HT1080 (cell line): ENCODE measurements at regions not wholly inside any gene's neighbourhood (a gene's known extent, or its start where the extent isn't known, plus 50 kb on each side); places are given as distances from the start of the nearest gene placed in this dataset.
"Not testable (repeated sequence)": the region's sequence is repeated elsewhere in the genome, so short reads cannot be mapped to it uniquely, and the experiment has no call there.

Experiments
- DNase-seq: peaks from one replicate; pipeline ENCODE4 v3.0.0-alpha.2; 2015; ENCODE audit warnings: low read depth

- no peak for DNase-seq
Measured at GRCh38 chrX:30008031-30008430, 207.3 kb upstream of the MAGEB2 start.

DNA sequence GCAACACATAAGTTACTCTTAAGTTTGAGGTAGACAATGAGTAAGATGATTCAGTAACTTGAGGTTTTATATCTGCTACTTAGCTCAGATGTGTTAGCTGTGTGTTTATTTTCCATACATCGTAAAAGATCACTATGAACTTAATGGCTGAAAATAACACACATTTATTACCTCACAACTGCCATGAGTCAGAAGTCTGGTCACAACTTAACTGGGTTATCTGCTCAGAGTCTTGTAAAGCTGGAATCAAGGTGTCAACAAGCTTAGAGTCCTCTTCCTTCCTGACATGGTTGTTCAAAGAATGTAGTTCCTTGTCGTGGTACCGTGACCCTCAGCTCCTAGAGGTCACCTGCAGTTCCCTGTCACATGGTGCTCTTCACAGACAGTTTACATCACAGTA is 204.9 kb upstream of the MAGEB2 start:
- DNase-seq, result no peak

GRCh38 chrX:30015440-30015839 is 199.9 kb upstream of the MAGEB2 start:
- no peak for DNase-seq

GRCh38 chrX:30027636-30028035 is 187.7 kb upstream of the MAGEB2 start:
- DNase-seq, result no peak

DNA sequence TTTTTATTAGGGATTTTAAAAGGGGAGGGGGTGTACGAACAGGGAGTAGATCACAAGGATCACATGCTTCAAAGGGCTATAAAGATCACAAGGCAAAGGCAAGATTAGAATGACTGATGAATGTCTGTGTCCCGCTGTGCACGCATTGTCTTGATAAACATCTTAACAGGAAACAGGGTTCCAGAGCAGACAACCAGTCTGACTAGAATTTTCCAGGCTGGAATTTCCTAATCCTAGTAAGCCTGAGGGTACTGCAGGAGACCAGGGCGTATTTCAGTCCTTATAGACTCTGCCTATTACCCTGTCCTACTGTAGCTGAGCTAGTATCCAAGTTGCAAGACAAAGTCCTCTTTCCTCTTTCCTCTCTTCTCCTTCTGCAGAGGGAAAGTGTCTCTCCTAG is 179.0 kb upstream of the MAGEB2 start:
- not testable (repeated sequence) for DNase-seq

DNA sequence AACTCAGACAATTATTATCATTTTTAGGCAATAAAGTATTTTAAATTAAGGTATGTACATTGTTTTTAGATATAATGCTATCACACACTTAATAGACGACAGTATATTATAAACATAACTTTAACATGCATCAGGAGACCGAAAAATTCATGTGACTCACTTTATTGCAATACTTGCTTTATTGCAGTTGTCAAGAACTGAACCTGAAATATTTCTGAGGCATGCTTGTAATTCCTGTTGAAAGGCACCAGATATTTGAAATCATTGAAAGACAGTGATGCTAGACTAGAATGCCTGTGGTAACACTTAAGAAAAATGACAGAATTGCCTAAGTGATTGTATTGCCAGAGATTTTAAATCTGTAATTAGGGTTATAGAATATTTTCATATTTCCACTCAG is 175.6 kb upstream of the MAGEB2 start:
- DNase-seq, result no peak

DNA sequence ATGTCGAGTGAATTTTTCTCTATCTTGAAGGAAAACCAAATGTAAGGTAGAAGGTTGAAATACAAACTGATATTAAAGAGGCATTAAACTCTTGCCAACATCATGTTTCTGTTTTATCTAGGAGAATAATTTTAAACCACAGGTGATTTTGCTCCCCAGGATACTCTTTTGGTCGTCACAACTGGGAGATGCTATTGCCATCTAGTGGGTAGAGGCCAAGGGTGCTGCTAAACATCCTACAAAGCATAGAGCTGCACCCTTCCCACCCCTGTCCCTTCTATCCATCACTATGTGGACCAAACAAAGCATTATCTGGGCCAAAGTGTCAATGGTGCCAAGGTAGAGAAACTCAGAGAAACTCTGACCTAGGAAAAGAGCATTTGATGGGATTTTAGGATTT is 154.6 kb upstream of the MAGEB2 start:
- DNase-seq, result peak; percentile 10

GRCh38 chrX:30065226-30065625 is 150.1 kb upstream of the MAGEB2 start:
- DNase-seq, result no peak

GRCh38 chrX:30067677-30068076 is 147.7 kb upstream of the MAGEB2 start:
- DNase-seq, result no peak

- DNase-seq, result no peak
Measured at GRCh38 chrX:30085571-30085970, 129.8 kb upstream of the MAGEB2 start.

GRCh38 chrX:30111431-30111830 is 103.9 kb upstream of the MAGEB2 start:
- DNase-seq, result no peak

DNA sequence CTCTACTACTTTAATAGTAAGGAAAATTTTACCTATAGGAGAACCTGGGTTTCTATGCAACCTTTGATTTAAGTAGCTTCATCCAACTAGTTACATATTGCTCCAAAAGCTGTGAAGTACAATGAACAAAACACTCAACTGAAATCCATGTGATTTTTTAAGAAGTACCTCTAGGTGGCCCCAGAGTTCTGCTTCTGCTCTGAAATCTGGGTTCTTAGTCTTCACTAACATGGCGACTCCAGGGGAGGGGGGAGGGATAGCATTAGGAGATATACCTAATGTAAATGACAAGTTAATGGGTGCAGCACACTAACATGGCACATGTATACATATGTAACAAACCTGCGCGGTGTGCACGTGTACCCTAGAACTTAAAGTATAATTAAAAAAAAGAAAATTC is 73.4 kb upstream of the MAGEB2 start:
- DNase-seq, result peak; percentile 51

GRCh38 chrX:30144221-30144620 is 71.1 kb upstream of the MAGEB2 start:
- DNase-seq, result no peak

- no peak for DNase-seq
Measured at GRCh38 chrX:30144971-30145731, 70.2 kb upstream of the MAGEB2 start.

- DNase-seq, result no peak
Measured at GRCh38 chrX:30147996-30148643, 67.2 kb upstream of the MAGEB2 start.

DNA sequence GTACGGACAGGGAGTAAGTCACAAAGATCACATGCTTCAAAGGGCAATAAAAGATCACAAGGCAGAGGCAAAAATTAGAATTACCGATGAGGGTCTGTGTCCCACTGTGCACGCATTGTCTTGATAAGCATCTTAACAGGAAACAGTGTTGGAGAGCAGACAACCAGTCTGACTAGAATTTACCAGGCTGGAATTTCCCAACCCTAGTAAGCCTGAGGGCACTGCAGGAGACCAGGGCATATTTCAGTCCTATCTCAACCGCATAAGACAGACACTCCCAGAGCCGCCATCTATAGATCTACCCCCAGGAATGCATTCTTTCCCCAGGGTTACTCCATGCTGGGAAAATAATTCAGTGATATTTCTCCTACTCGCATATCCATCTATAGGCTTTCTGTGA is 66.2 kb upstream of the MAGEB2 start:
- not testable (repeated sequence) for DNase-seq

DNA sequence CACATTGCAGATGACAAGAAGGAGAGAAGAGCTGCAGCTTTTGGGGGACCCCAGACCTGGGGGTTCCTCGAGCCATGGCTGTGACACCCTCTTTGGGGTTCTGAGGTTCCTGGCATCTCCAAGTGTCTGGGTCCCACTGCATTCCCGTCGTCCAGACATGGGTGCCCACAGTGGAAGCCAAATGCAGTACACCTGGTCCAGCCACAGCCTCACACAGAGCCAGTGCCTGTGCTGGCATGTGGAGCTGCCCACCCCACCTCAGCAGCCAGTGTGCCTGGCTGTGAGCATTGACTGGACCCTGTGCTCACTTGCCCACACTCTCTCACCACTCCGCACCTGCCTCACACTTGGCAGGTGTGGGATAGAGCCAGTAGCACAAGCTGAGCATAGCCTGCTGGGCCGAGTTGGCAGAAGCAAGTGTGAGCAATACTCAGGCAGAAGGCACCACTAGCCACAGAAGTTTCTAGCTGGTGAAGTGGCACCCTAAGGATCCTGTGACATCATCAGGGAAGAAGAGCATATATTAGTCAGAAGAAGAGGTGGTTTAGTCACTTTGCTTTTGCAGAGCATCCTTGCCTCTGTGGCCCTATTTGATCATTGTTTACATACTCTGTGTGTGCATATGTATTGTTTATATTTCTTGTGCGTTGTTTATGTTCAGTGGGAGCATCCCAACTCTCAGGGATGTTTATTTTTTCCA is 65.0 kb upstream of the MAGEB2 start:
- DNase-seq, result peak; percentile 40

DNA sequence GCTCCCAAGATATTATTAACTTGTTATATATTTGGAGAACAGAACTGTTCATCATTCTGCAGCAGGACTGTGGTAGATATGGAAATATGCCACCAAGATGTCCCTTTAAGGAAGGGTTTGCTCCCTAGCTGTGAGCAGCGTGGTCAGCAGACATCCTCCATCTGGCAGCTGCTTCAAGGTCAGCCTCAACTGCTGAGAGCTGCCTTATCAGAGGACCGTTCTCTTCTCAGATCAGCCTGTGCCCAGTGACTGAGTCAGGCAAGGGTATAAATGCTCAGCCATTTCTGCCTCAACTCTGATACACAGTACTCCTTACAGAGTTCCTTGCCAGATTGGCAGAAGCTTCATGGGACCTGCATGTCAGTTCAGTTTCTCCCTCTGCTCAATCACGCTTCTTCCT is 63.4 kb upstream of the MAGEB2 start:
- no peak for DNase-seq

DNA sequence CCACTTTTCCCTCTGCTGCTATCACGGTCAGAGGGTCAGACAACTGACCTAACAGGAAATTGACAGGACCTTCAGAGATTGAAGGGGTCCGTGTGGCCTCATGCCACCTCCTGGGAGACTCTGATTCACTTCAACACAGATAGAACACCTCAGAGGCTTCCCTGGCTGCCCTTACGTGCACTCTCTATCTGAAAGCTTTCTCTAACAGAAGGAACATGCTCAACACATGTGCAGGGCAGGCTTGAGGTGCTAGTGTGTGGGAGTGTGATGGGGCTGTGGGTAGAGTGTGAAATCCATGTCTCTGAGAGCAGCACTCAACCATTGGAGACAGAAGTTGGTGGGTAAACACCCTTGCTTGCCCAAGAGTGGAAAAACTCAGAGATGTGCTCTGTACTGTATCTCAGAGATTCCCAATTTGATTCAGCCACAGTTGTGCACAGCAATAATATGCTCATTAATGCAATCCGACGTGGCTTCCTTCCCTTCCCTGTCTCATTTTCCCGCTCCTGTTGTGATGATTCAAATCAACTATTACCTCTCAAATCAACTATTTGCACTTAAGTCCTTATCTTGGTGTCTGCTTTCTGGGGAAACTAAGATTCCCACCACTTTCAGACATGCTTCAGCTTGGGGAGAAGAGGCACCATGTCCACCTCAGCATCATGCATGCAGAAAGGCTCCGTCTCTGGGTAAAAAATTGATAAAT is 62.0 kb upstream of the MAGEB2 start:
- no peak for DNase-seq

GRCh38 chrX:30153881-30154260 is 61.5 kb upstream of the MAGEB2 start:
- DNase-seq, result no peak

DNA sequence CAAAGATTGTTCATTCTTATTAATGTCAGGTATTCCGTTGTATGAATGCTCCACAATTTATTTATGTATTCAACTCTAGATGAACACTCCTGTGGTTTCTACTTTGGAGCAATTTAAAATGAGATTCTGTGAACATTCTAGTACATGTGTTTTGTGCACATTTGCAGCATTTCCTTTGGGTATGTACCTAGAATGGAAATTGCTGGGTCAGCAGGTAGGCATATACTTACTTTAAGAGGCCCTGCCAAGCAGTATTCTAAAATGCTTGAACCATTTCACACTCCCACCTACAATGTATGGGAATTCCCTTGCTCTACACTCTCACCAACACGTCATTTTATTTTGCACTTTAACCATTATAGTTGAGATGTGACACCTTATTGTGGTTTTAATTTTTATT is 59.4 kb upstream of the MAGEB2 start:
- no peak for DNase-seq
